Colonic mucosa (tissue), 4 donors: ENCODE measurements at regions not wholly inside any gene's neighbourhood (a gene's known extent, or its start where the extent isn't known, plus 50 kb on each side); places are given as distances from the start of the nearest gene placed in this dataset.

Experiments used
- DNase-seq: peaks from one replicate; pipeline ENCODE4 v3.0.0-alpha.2; 2020
- H3K27ac ChIP-seq: fragments of 200-600 bp; one replicate; pipeline ENCODE4 v1.8.0; 2021
- H3K27me3 ChIP-seq: fragments of 200-600 bp; one replicate; pipeline ENCODE4 v1.8.0; 2021
- H3K36me3 ChIP-seq: fragments of 200-600 bp; one replicate; pipeline ENCODE4 v1.8.0; 2021
- H3K4me1 ChIP-seq: fragments of 200-600 bp; one replicate; pipeline ENCODE4 v1.8.0; 2021; ENCODE audit warnings: mild to moderate bottlenecking
- H3K4me3 ChIP-seq: fragments of 200-600 bp; one replicate; pipeline ENCODE4 v1.8.0; 2021
- H3K9ac ChIP-seq, 2 donors: one replicate each; pipeline ENCODE4 v1.7.0; 2013; ENCODE audit warnings: control low read depth in 2 of 2, low read depth in 2 of 2, low read length in 2 of 2
- H3K9me3 ChIP-seq: fragments of 200-600 bp; one replicate; pipeline ENCODE4 v1.8.0; 2021
- CTCF ChIP-seq: fragments of 200-600 bp; IDR thresholded peaks from one replicate; pipeline ENCODE4 v1.8.0; 2022; ENCODE audit warnings: antibody characterized with exemption, mild to moderate bottlenecking
- intact Hi-C: fragments of 100-400 bp; cut with DNase I; formaldehyde crosslinking; loops from one replicate; pipeline ENCODE4 v1.14.1; 2022
- donor health status: healthy.
- donor health status: DM: no; HTN: no; CAD: no.
- donor health status: DM: no; HTN: no; CAD: no.

- Histone ChIP-seq H3K9ac (no peak overlapping the region), H3K9me3 (no peaks in the 10 kb centered on the region), H3K36me3 (no peaks in the 10 kb centered on the region), H3K27ac (no peak overlapping the region), H3K4me1 (no peaks in the 10 kb centered on the region), H3K4me3 (no peak overlapping the region), H3K27me3 (no peaks in the 10 kb centered on the region)
- DNase-seq = no peak
- intact Hi-C loops = no loop called here
- no peak for TF ChIP-seq CTCF
Measured at GRCh38 chr2:120979921-120980320, 244.3 kb downstream of the GLI2 start.

GRCh38 chr2:120981443-120981842 lies 245.8 kb downstream of the GLI2 start:
- H3K27me3 ChIP-seq = no peaks in the 10 kb centered on the region
- no peak overlapping the region for H3K27ac ChIP-seq
- H3K4me1 ChIP-seq = no peaks in the 10 kb centered on the region
- no peaks in the 10 kb centered on the region for H3K9me3 ChIP-seq
- no peak overlapping the region for H3K4me3 ChIP-seq
- no peaks in the 10 kb centered on the region for H3K36me3 ChIP-seq
- no peak for TF ChIP-seq CTCF
- H3K9ac ChIP-seq = no peak overlapping the region
- DNase-seq = no peak
- intact Hi-C loops = no loop called here

GRCh38 chr2:120982598-120982997 lies 246.9 kb downstream of the GLI2 start:
- H3K27me3 ChIP-seq = no peaks in the 10 kb centered on the region
- TF ChIP-seq CTCF = no peak
- intact Hi-C loops = no loop called here
- H3K9me3 ChIP-seq = no peaks in the 10 kb centered on the region
- no peak overlapping the region for H3K9ac ChIP-seq
- H3K4me1 ChIP-seq = no peaks in the 10 kb centered on the region
- H3K36me3 ChIP-seq = no peaks in the 10 kb centered on the region
- H3K4me3 ChIP-seq = no peak overlapping the region
- DNase-seq = no peak
- H3K27ac ChIP-seq = no peak overlapping the region

- TF ChIP-seq CTCF = no peak
- Histone ChIP-seq H3K9me3 (no peaks in the 10 kb centered on the region), H3K27ac (no peak overlapping the region), H3K36me3 (no peaks in the 10 kb centered on the region), H3K9ac (no peak overlapping the region), H3K4me1 (no peaks in the 10 kb centered on the region), H3K4me3 (no peak overlapping the region), H3K27me3 (no peaks in the 10 kb centered on the region)
- intact Hi-C loops = no loop called here
- DNase-seq = no peak
Measured at GRCh38 chr2:120983344-120983743, 247.7 kb downstream of the GLI2 start.

GRCh38 chr2:120984046-120984445 lies 248.4 kb downstream of the GLI2 start:
- H3K4me3 ChIP-seq = no peak overlapping the region
- TF ChIP-seq CTCF = no peak
- no peak overlapping the region for H3K9ac ChIP-seq
- no peaks in the 10 kb centered on the region for H3K36me3 ChIP-seq
- intact Hi-C loops = no loop called here
- H3K27me3 ChIP-seq = no peaks in the 10 kb centered on the region
- no peaks in the 10 kb centered on the region for H3K9me3 ChIP-seq
- H3K4me1 ChIP-seq = no peaks in the 10 kb centered on the region
- no peak overlapping the region for H3K27ac ChIP-seq
- no peak for DNase-seq
